ENCODE measurements at regions not wholly inside any gene's neighbourhood (a gene's known extent, or its start where the extent isn't known, plus 50 kb on each side); places are given as distances from the start of the nearest gene placed in this dataset.

GRCh38 chr11:42065199-42065598 lies 605.7 kb upstream of the LRRC4C start:
- intact Hi-C loops (cut with DNase I; ENCODE audit: low total_unique reads): no loop called here
- H3K4me3 ChIP-seq: no peak overlapping the region
- no peaks in the 10 kb centered on the region for H3K36me3 ChIP-seq
- H3K4me1 ChIP-seq: no peaks in the 10 kb centered on the region
- no peak overlapping the region for H3K27ac ChIP-seq
- no peak for DNase-seq
- H3K9me3 ChIP-seq: peaks cover 0 to 7% (median 0%) of the 10 kb centered on the region in 4 donors
- H3K27me3 ChIP-seq: no peaks in the 10 kb centered on the region
- TF ChIP-seq CTCF (IDR thresholded peaks at IDR 0.05): no peak
- TF ChIP-seq EP300 (IDR thresholded peaks at IDR 0.05): no peak
- TF ChIP-seq POLR2A (IDR thresholded peaks at IDR 0.05): no peak
- TF ChIP-seq POLR2AphosphoS5 (IDR thresholded peaks at IDR 0.05): no peak

GRCh38 chr11:42066113-42066512 lies 606.7 kb upstream of the LRRC4C start:
- TF ChIP-seq EP300 (IDR thresholded peaks at IDR 0.05) (no peak), POLR2AphosphoS5 (IDR thresholded peaks at IDR 0.05) (no peak), POLR2A (IDR thresholded peaks at IDR 0.05) (no peak), CTCF (IDR thresholded peaks at IDR 0.05) (no peak)
- Histone ChIP-seq H3K4me1 (no peaks in the 10 kb centered on the region), H3K4me3 (no peak overlapping the region), H3K27me3 (no peaks in the 10 kb centered on the region), H3K27ac (no peak overlapping the region), H3K36me3 (no peaks in the 10 kb centered on the region), H3K9me3 (peaks cover 0 to 7% (median 0%) of the 10 kb centered on the region in 4 donors)
- 90 to 94% (median 91%) methylated on average over 15 of the region's 15 CpGs for WGBS, 5 donors
- DNase-seq: no peak
- intact Hi-C loops (cut with DNase I; ENCODE audit: low total_unique reads): no loop called here

- no peaks in the 10 kb centered on the region for H3K4me1 ChIP-seq
- DNase-seq: no peak
- no peak for TF ChIP-seq POLR2A (IDR thresholded peaks at IDR 0.05)
- no peak for TF ChIP-seq CTCF (IDR thresholded peaks at IDR 0.05)
- no peak for TF ChIP-seq EP300 (IDR thresholded peaks at IDR 0.05)
- no peak for TF ChIP-seq POLR2AphosphoS5 (IDR thresholded peaks at IDR 0.05)
- H3K36me3 ChIP-seq: no peaks in the 10 kb centered on the region
- intact Hi-C loops (cut with DNase I; ENCODE audit: low total_unique reads): no loop called here
- H3K4me3 ChIP-seq: no peak overlapping the region
- no peak overlapping the region for H3K27ac ChIP-seq
- H3K27me3 ChIP-seq: no peaks in the 10 kb centered on the region
- H3K9me3 ChIP-seq: no peaks in the 10 kb centered on the region
Observed at GRCh38 chr11:42074306-42074705, 614.9 kb upstream of the LRRC4C start.

- intact Hi-C loops (cut with DNase I; ENCODE audit: low total_unique reads): no loop called here
- no peak overlapping the region for H3K27ac ChIP-seq
Observed at GRCh38 chr11:42075180-42075579, 615.7 kb upstream of the LRRC4C start.

More at GRCh38 chr11:42075180-42075579, 615.7 kb upstream of the LRRC4C start:
- Histone ChIP-seq H3K4me1 (no peaks in the 10 kb centered on the region), H3K27me3 (no peaks in the 10 kb centered on the region), H3K9me3 (no peaks in the 10 kb centered on the region), H3K4me3 (no peak overlapping the region), H3K36me3 (no peaks in the 10 kb centered on the region)
- TF ChIP-seq CTCF (IDR thresholded peaks at IDR 0.05): no peak
- no peak for TF ChIP-seq EP300 (IDR thresholded peaks at IDR 0.05)
- TF ChIP-seq POLR2AphosphoS5 (IDR thresholded peaks at IDR 0.05): no peak
- no peak for TF ChIP-seq POLR2A (IDR thresholded peaks at IDR 0.05)
- 80 to 96% (median 88%) methylated on average over 1 of the region's 1 CpG for WGBS, 5 donors
- DNase-seq: no peak

All from stomach (tissue), 8 donors.